Fibroblast of villous mesenchyme (primary cell): ENCODE measurements at regions not wholly inside any gene's neighbourhood (a gene's known extent, or its start where the extent isn't known, plus 50 kb on each side); places are given as distances from the start of the nearest gene placed in this dataset.

Experiments
- DNase-seq: peaks from one replicate; pipeline ENCODE4 v3.0.0-alpha.2; 2010; ENCODE audit warnings: low read depth
- H3K4me3 ChIP-seq: 2 replicates; pipeline ENCODE4 v1.5.1; 2011; ENCODE audit warnings: low read depth, mild to moderate bottlenecking, low read length
- CTCF ChIP-seq: IDR thresholded peaks from 2 replicates; pipeline ENCODE4 v1.5.1; 2012; ENCODE audit warnings: low read depth, mild to moderate bottlenecking, low read length; ENCODE audit not compliant: insufficient read depth

- TF ChIP-seq CTCF: peak; percentile 40
- no peak overlapping the region for H3K4me3 ChIP-seq
- DNase-seq: no peak
Observed at GRCh38 chr1:189859385-189859977, 618.2 kb downstream of the BRINP3 start.

- TF ChIP-seq CTCF: no peak
- H3K4me3 ChIP-seq: no peak overlapping the region
- DNase-seq: no peak
Observed at GRCh38 chr1:189866606-189867005, 611.1 kb downstream of the BRINP3 start.

- no peak for DNase-seq
- no peak overlapping the region for H3K4me3 ChIP-seq
- no peak for TF ChIP-seq CTCF
Observed at GRCh38 chr1:189868021-189868420, 609.6 kb downstream of the BRINP3 start.

- no peak for TF ChIP-seq CTCF
- no peak overlapping the region for H3K4me3 ChIP-seq
- no peak for DNase-seq
Observed at GRCh38 chr1:189874715-189875435, 602.8 kb downstream of the BRINP3 start.

GRCh38 chr1:189880135-189880534 is 597.5 kb downstream of the BRINP3 start:
- TF ChIP-seq CTCF: no peak
- no peak for DNase-seq
- H3K4me3 ChIP-seq: no peak overlapping the region

GRCh38 chr1:189899686-189900425 is 577.8 kb downstream of the BRINP3 start:
- TF ChIP-seq CTCF: no peak
- no peak for DNase-seq
- no peak overlapping the region for H3K4me3 ChIP-seq
